ENCODE measurements at regions not wholly inside any gene's neighbourhood (a gene's known extent, or its start where the extent isn't known, plus 50 kb on each side); places are given as distances from the start of the nearest gene placed in this dataset.

DNA sequence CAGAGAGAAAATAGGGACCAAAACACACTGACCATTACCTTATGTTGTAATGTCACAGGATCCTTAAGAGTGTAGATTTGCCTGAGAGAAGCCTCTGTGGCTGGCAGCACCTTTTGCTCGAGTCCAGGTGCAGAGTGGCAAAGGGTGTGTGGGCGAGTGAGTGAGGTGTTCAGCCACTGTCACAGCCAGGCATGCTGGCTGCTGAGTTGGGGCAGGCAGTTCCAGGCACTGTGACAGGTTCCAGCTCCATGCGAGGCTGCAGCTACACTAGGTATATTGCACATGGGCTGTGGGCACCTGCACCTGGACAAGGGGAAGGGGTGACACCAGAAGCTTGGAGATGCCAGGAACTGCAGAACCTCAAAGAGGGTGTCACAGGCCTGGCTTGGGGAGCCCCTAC is 1370.4 kb upstream of the PRMT6 start:
- H3K4me1 ChIP-seq (ENCODE audit: control insufficient read depth, insufficient read depth, low read length), result no peaks in the 10 kb centered on the region
- H3K27ac ChIP-seq (ENCODE audit: low read depth, low read length), result no peak overlapping the region
- H3K27me3 ChIP-seq (ENCODE audit: control insufficient read depth, insufficient read depth, low read length), result no peaks in the 10 kb centered on the region
- H3K4me3 ChIP-seq (ENCODE audit: low read length), result no peak overlapping the region
- H3K36me3 ChIP-seq (ENCODE audit: control insufficient read depth, insufficient read depth, low read length), result no peaks in the 10 kb centered on the region
- no peak overlapping the region for H3K9ac ChIP-seq (ENCODE audit: low read length)

DNA sequence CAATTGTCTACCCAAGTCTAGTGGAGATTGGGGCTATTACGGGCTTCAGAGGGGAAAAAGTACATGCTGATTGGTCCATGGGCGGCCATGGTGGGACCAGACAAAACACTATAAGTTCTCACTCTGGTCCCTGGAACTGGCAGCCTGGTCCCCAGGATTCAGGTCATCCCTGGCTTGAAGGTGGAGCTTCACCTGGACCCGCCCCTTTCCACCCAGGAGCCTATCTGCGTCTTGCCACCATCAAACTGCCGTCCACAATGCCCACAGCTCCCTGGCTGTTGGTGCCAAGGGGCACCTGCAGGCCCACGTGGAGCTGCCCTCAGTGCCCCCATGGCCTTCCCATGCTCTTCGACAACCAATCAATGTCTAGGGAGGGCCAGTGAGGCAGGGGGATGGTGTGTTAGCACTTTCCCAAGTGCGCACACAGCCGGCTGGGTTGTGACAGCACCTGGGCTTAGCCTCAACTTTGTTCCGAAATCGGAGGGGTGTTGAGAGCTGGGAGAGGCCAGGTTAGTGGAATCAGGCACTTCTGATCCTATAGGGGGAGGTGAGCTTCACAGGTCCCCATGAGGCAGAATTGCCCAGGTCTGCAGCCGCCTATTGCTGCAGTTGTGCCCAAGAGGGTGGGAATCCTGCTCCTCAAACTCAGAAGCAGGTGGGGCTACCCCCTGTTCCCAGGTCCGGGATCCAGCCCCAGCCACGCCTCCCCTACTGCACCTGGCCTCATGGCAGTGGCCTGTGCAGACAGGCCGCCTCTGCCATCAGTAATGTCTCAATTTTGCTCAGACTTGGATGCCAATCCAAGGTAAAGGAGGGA is 1369.4 kb upstream of the PRMT6 start:
- no peaks in the 10 kb centered on the region for H3K36me3 ChIP-seq (ENCODE audit: control insufficient read depth, insufficient read depth, low read length)
- no peak overlapping the region for H3K9ac ChIP-seq (ENCODE audit: low read length)
- no peak overlapping the region for H3K27ac ChIP-seq (ENCODE audit: low read depth, low read length)
- H3K4me1 ChIP-seq (ENCODE audit: control insufficient read depth, insufficient read depth, low read length), result no peaks in the 10 kb centered on the region
- no peaks in the 10 kb centered on the region for H3K27me3 ChIP-seq (ENCODE audit: control insufficient read depth, insufficient read depth, low read length)
- no peak overlapping the region for H3K4me3 ChIP-seq (ENCODE audit: low read length)

DNA sequence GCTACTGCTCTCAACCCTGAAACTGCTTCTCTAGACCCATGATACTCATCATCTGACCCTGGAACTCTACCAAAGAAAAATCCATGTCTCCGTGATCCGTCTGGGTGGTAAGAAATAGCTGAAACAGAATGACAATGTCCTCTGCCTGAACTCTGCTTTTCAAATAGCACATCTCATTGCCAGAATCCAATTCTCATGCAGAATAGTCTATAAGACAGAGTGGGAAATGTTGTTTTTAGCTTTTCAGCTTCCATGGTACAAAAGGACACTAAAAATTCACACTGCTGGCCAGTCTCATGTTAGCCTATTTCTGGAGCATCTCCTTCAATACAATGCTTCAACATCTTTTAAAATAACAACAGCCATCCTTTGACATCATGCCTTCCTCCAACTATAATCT is 1355.8 kb upstream of the PRMT6 start:
- Histone ChIP-seq H3K27me3 (ENCODE audit: control insufficient read depth, insufficient read depth, low read length) (no peaks in the 10 kb centered on the region), H3K4me1 (ENCODE audit: control insufficient read depth, insufficient read depth, low read length) (no peaks in the 10 kb centered on the region), H3K27ac (ENCODE audit: low read depth, low read length) (no peak overlapping the region), H3K4me3 (ENCODE audit: low read length) (no peak overlapping the region), H3K9ac (ENCODE audit: low read length) (no peak overlapping the region), H3K36me3 (ENCODE audit: control insufficient read depth, insufficient read depth, low read length) (no peaks in the 10 kb centered on the region)

DNA sequence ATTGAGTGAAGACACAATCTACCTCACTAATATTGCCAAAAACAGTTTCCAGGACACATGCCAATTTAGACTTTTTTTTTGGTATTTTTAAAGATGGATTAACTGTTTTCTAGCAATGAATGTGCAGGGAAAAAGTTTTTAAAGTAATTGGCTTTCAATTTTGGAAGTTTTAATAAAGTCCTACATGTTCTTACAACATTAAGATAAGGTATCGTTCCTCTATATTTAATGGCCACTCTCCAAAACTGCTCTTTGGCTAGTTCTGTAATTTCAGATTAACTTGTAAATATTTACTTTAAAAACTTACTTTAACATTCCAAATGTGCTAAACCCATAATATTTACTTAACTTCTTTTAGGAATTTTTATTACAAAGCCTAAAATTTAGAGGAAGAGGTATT is 1332.2 kb upstream of the PRMT6 start:
- H3K4me3 ChIP-seq (ENCODE audit: low read length), result no peak overlapping the region
- H3K9ac ChIP-seq (ENCODE audit: low read length), result no peak overlapping the region
- no peak overlapping the region for H3K27ac ChIP-seq (ENCODE audit: low read depth, low read length)
- H3K36me3 ChIP-seq (ENCODE audit: control insufficient read depth, insufficient read depth, low read length), result no peaks in the 10 kb centered on the region
- no peaks in the 10 kb centered on the region for H3K4me1 ChIP-seq (ENCODE audit: control insufficient read depth, insufficient read depth, low read length)
- no peaks in the 10 kb centered on the region for H3K27me3 ChIP-seq (ENCODE audit: control insufficient read depth, insufficient read depth, low read length)

DNA sequence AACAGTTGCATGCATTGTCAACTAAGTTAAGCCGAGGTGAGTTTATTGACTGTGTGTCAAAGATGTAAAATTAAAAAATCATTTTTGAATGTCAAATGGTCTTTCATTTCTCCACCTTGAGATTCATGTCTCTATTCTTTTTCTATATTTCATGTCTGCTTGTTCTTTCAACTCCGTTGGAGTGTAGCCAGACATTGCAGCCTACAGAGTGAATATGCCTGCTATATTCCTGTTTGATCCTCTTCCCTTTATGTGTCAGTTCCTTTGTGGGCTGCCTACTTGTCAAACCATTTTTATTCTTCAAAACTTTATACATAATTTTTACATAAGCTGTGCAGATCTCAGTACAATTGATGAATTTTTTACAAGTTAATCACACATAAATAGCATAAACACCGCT is 1325.8 kb upstream of the PRMT6 start:
- no peaks in the 10 kb centered on the region for H3K4me1 ChIP-seq (ENCODE audit: control insufficient read depth, insufficient read depth, low read length)
- no peak overlapping the region for H3K4me3 ChIP-seq (ENCODE audit: low read length)
- no peak overlapping the region for H3K27ac ChIP-seq (ENCODE audit: low read depth, low read length)
- H3K9ac ChIP-seq (ENCODE audit: low read length), result no peak overlapping the region
- H3K27me3 ChIP-seq (ENCODE audit: control insufficient read depth, insufficient read depth, low read length), result no peaks in the 10 kb centered on the region
- H3K36me3 ChIP-seq (ENCODE audit: control insufficient read depth, insufficient read depth, low read length), result no peaks in the 10 kb centered on the region

DNA sequence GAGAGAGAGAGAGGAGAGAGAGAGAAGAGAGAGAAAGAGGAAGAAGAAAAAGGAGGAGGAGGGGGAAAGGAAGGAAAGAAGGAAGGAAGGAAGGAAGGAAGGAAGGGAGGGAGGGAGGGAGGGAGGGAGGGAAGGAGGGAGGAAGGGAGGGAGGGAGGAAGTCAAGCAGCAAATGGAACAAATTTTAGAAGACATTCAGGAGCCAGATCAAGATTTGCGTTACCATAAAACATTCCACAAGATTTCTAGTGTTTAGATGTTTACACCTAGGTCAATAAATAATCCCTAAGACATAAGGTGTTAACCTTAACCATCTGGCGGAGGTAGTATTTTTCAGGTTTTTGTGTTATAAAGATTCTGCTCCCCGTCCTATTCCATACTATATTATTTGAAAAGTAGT is 1320.1 kb upstream of the PRMT6 start:
- H3K9ac ChIP-seq (ENCODE audit: low read length), result no peak overlapping the region
- no peaks in the 10 kb centered on the region for H3K4me1 ChIP-seq (ENCODE audit: control insufficient read depth, insufficient read depth, low read length)
- no peak overlapping the region for H3K4me3 ChIP-seq (ENCODE audit: low read length)
- no peaks in the 10 kb centered on the region for H3K36me3 ChIP-seq (ENCODE audit: control insufficient read depth, insufficient read depth, low read length)
- H3K27ac ChIP-seq (ENCODE audit: low read depth, low read length), result no peak overlapping the region
- no peaks in the 10 kb centered on the region for H3K27me3 ChIP-seq (ENCODE audit: control insufficient read depth, insufficient read depth, low read length)

DNA sequence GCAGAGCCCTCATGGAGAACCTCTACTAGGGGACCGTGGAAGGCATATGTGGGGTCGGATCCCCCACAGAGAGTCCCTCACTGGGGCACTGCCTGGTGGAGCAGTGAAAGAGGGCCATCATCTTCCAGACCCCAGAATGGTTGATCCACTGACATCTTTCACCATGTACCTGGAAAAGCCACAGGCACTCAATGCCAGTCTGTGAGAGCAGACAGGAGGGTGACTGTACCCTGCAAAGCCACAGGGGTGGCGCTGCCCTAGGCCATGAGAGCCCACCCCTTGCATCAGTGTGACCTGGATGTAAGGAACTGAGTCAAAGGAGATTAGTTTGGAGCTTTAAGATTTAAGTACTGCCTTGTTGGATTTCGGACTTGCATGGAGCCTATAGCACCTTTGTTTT is 1276.7 kb upstream of the PRMT6 start:
- Histone ChIP-seq H3K4me3 (ENCODE audit: low read length) (no peak overlapping the region), H3K4me1 (ENCODE audit: control insufficient read depth, insufficient read depth, low read length) (no peaks in the 10 kb centered on the region), H3K27me3 (ENCODE audit: control insufficient read depth, insufficient read depth, low read length) (no peaks in the 10 kb centered on the region), H3K27ac (ENCODE audit: low read depth, low read length) (no peak overlapping the region), H3K9ac (ENCODE audit: low read length) (no peak overlapping the region), H3K36me3 (ENCODE audit: control insufficient read depth, insufficient read depth, low read length) (no peaks in the 10 kb centered on the region)

DNA sequence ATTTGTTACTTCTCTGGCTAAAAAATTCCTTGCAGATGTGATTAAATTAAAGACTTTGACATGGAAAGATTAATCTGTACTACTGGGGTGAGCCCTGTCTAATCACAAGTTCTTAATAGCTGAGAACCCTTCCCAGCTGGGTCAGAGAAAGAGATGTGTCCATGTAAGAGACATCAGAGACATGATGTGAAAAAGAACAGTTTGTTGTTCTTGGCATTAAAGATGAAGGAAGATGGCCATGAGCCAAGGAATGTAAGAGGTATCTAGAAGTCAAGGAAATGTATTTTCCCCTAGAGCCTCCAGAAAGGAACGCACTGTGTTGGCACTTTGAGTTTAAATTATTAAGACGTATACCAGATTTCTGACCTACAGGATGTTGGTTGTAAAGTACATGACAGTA is 1271.5 kb upstream of the PRMT6 start:
- Histone ChIP-seq H3K27ac (ENCODE audit: low read depth, low read length) (no peak overlapping the region), H3K4me3 (ENCODE audit: low read length) (no peak overlapping the region), H3K36me3 (ENCODE audit: control insufficient read depth, insufficient read depth, low read length) (no peaks in the 10 kb centered on the region), H3K4me1 (ENCODE audit: control insufficient read depth, insufficient read depth, low read length) (no peaks in the 10 kb centered on the region), H3K9ac (ENCODE audit: low read length) (no peak overlapping the region), H3K27me3 (ENCODE audit: control insufficient read depth, insufficient read depth, low read length) (no peaks in the 10 kb centered on the region)

DNA sequence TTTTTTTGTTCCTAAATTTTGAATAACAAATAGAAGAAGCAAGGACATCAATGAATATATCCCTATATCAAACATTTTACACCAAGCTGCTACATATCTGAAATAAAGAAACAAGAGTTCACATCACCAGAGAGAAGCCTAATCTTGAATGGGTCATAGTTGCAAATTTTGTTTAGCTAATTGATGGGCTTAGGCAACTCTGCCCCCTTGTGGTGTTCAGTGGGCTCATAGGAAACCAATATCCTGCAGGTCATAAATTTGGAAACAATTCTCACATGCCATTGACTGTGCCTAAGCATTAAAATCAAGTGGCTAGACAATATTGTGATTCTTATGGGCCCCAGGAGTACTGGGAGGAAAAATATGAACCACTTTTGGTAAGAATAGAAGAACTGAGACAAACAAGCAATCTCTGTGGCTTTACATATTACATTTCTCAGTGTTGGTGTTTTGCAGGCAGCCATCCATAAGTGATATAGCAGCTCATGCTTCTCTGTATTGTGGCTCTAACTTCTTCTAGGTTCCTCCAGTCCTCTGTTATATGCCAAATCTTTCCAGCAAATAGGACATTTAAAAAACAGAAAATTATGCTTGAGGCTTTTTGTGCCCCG is 1262.8 kb upstream of the PRMT6 start:
- Histone ChIP-seq H3K9ac (ENCODE audit: low read length) (no peak overlapping the region), H3K27me3 (ENCODE audit: control insufficient read depth, insufficient read depth, low read length) (no peaks in the 10 kb centered on the region), H3K36me3 (ENCODE audit: control insufficient read depth, insufficient read depth, low read length) (no peaks in the 10 kb centered on the region), H3K4me3 (ENCODE audit: low read length) (no peak overlapping the region), H3K4me1 (ENCODE audit: control insufficient read depth, insufficient read depth, low read length) (no peaks in the 10 kb centered on the region), H3K27ac (ENCODE audit: low read depth, low read length) (no peak overlapping the region)

DNA sequence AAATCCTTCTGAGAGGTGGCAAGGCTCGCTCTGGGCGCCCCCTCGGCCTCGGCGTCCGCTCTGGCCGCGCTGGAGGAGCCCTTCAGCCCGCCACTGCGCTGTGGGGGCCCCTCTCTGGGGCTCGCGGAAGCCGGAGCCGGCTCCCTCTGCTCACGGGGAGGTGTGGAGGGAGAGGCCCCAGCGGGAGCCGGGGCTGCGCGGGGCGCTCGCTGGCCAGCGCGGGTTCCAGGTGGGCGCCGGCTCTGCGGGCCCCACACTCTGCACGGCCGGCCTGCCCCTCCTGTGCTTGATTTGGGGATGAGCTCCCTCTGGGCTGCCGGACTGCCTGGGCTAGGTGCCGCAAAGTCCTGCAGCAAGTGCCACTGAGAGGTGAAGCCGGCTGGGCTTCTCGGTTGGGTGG is 1260.7 kb upstream of the PRMT6 start:
- Histone ChIP-seq H3K4me1 (ENCODE audit: control insufficient read depth, insufficient read depth, low read length) (no peaks in the 10 kb centered on the region), H3K27me3 (ENCODE audit: control insufficient read depth, insufficient read depth, low read length) (no peaks in the 10 kb centered on the region), H3K36me3 (ENCODE audit: control insufficient read depth, insufficient read depth, low read length) (no peaks in the 10 kb centered on the region), H3K4me3 (ENCODE audit: low read length) (no peak overlapping the region), H3K9ac (ENCODE audit: low read length) (no peak overlapping the region), H3K27ac (ENCODE audit: low read depth, low read length) (no peak overlapping the region)

DNA sequence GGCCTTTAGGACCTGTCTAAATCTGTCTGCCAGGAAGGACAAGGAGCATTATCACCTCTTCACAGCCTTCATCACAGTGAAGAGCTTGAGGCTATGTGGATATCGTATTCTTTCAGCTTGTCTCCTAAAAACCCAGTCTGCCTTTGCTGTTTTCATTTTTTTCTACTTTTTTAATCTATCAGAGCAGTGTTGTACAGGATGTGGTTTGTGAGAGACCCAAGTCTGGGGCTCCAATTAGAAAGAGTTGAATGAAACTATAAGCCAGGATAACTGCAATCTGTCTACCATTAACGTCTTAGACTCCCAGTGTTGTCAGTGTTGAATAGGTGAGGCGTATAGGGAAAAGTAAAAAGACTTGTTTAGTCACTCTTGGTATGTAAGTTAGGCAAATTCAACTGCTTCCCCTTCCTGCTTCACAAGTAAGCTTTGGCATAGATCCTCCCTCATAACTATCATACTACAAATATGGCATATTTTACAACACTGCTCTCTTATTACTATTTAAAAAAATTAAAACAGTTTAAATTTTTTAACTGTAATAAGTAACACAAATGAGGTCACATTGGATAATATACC is 1225.8 kb upstream of the PRMT6 start:
- Histone ChIP-seq H3K4me1 (ENCODE audit: control insufficient read depth, insufficient read depth, low read length) (no peaks in the 10 kb centered on the region), H3K27me3 (ENCODE audit: control insufficient read depth, insufficient read depth, low read length) (no peaks in the 10 kb centered on the region), H3K4me3 (ENCODE audit: low read length) (no peak overlapping the region), H3K9ac (ENCODE audit: low read length) (no peak overlapping the region), H3K27ac (ENCODE audit: low read depth, low read length) (no peak overlapping the region), H3K36me3 (ENCODE audit: control insufficient read depth, insufficient read depth, low read length) (no peaks in the 10 kb centered on the region)

DNA sequence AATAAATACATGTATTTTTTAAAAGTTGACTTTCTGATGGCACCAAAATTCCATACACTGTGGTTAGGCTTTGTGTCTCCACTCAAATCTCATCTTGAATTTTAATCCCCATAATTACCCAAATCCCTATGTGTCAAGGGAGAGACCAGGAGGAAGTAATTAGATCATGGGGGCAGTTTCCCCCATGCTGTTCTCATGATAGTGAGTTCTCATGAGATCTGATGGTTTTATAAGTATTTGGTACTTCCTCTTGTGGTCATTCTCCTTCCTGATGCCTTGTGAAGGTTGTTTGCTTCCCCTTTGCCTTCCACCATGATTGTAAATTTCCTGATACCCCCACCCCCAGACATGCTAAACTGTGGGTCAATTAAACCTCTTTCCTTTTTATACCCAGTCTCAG is 1218.4 kb upstream of the PRMT6 start:
- no peaks in the 10 kb centered on the region for H3K4me1 ChIP-seq (ENCODE audit: control insufficient read depth, insufficient read depth, low read length)
- H3K27me3 ChIP-seq (ENCODE audit: control insufficient read depth, insufficient read depth, low read length), result no peaks in the 10 kb centered on the region
- no peak overlapping the region for H3K4me3 ChIP-seq (ENCODE audit: low read length)
- H3K36me3 ChIP-seq (ENCODE audit: control insufficient read depth, insufficient read depth, low read length), result no peaks in the 10 kb centered on the region
- H3K27ac ChIP-seq (ENCODE audit: low read depth, low read length), result no peak overlapping the region
- no peak overlapping the region for H3K9ac ChIP-seq (ENCODE audit: low read length)

DNA sequence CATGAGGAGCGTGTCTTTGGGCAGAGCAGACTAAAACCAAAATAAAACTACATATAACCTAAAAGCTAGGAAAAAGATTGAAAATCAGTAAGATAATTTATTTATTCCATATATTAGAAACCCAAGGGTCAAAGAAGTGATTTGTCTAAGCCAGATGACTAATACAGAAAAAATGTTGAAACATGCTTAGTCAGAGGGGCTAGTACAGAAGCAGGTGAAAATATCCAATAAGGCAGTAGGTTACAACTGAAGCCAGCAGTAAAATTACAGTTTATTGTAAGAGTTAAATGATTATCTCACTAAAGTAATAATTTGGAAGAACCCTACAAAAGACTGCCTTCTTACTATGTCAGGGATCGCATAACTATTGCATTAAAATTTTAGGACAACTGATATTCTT is 1190.9 kb upstream of the PRMT6 start:
- Histone ChIP-seq H3K4me3 (ENCODE audit: low read length) (no peak overlapping the region), H3K9ac (ENCODE audit: low read length) (no peak overlapping the region), H3K4me1 (ENCODE audit: control insufficient read depth, insufficient read depth, low read length) (no peaks in the 10 kb centered on the region), H3K27me3 (ENCODE audit: control insufficient read depth, insufficient read depth, low read length) (no peaks in the 10 kb centered on the region), H3K27ac (ENCODE audit: low read depth, low read length) (no peak overlapping the region), H3K36me3 (ENCODE audit: control insufficient read depth, insufficient read depth, low read length) (no peaks in the 10 kb centered on the region)
